CD4-positive, CD25-positive, alpha-beta regulatory T cell (primary cell): ENCODE measurements at regions not wholly inside any gene's neighbourhood (a gene's known extent, or its start where the extent isn't known, plus 50 kb on each side); places are given as distances from the start of the nearest gene placed in this dataset.

ENCODE experiments used
- ATAC-seq, 2 donors: fragments of 150-1000 bp; cut with Tn5 transposase; one replicate each; pipeline ENCODE4 v1.10.0; 2021; ENCODE audit warnings: low read depth in 2 of 2, moderate number of reproducible peaks in 2 of 2, moderate library complexity in 1 of 2
- DNase-seq, 3 donors: peaks; one replicate each; pipeline versions ENCODE4 v3.0.0 to v3.0.0-alpha.2; 2012 to 2022; ENCODE audit warnings: mixed read lengths in 1 of 3
- H3K27ac ChIP-seq: one replicate; pipeline ENCODE4 v1.7.0; 2013; ENCODE audit warnings: mild to moderate bottlenecking, low read length; ENCODE audit not compliant: insufficient read depth, poor library complexity, severe bottlenecking
- H3K27me3 ChIP-seq: one replicate; pipeline ENCODE4 v1.7.0; 2013; ENCODE audit warnings: low read length; ENCODE audit not compliant: control insufficient read depth, insufficient read depth
- H3K36me3 ChIP-seq: one replicate; pipeline ENCODE4 v1.7.0; 2013; ENCODE audit warnings: mild to moderate bottlenecking, low read length, moderate library complexity; ENCODE audit not compliant: control insufficient read depth, insufficient read depth
- H3K4me1 ChIP-seq: 2 replicates; pipeline ENCODE4 v1.7.0; 2013; ENCODE audit warnings: mild to moderate bottlenecking, low read length; ENCODE audit not compliant: insufficient read depth, control insufficient read depth, poor library complexity, severe bottlenecking
- H3K4me3 ChIP-seq: one replicate; pipeline ENCODE4 v1.7.0; 2013; ENCODE audit warnings: low read depth, mild to moderate bottlenecking, low read length, moderate library complexity
- H3K9me3 ChIP-seq, 2 experiments: 1 replicate in 1 of 2; 2 replicates in 1 of 2; pipeline ENCODE4 v1.7.0; 2013; ENCODE audit warnings: low read length in 2 of 2, mild to moderate bottlenecking in 1 of 2, moderate library complexity in 1 of 2; ENCODE audit not compliant: control insufficient read depth in 2 of 2
- H3K27ac Mint-ChIP-seq, 3 donors: one replicate each; pipeline ENCODE4 v1.8.0; 2020 to 2022; ENCODE audit warnings: mild to moderate bottlenecking in 3 of 3, mixed read lengths in 3 of 3, moderate library complexity in 2 of 3
- H3K27me3 Mint-ChIP-seq: one replicate; pipeline ENCODE4 v1.8.0; 2022; ENCODE audit warnings: mild to moderate bottlenecking, mixed read lengths
- H3K36me3 Mint-ChIP-seq: one replicate; pipeline ENCODE4 v1.8.0; 2020; ENCODE audit warnings: mixed read lengths
- H3K4me1 Mint-ChIP-seq, 4 donors: one replicate each; pipeline ENCODE4 v1.8.0; 2020 to 2022; ENCODE audit warnings: mixed read lengths in 4 of 4, mild to moderate bottlenecking in 1 of 4
- H3K4me3 Mint-ChIP-seq, 4 donors: one replicate each; pipeline ENCODE4 v1.8.0; 2020 to 2022; ENCODE audit warnings: mild to moderate bottlenecking in 4 of 4, mixed read lengths in 4 of 4, moderate library complexity in 3 of 4
- H3K9me3 Mint-ChIP-seq, 7 donors: one replicate each; pipeline ENCODE4 v1.8.0; 2020 to 2022; ENCODE audit warnings: mixed read lengths in 7 of 7, mild to moderate bottlenecking in 3 of 7, moderate library complexity in 2 of 7

- H3K36me3 Mint-ChIP-seq = no peaks in the 10 kb centered on the region
- Histone ChIP-seq H3K36me3 (no peaks in the 10 kb centered on the region), H3K27me3 (no peaks in the 10 kb centered on the region), H3K4me3 (no peak overlapping the region), H3K27ac (no peak overlapping the region), H3K4me1 (no peaks in the 10 kb centered on the region), H3K9me3 (no peaks in the 10 kb centered on the region)
- H3K27me3 Mint-ChIP-seq = no peaks in the 10 kb centered on the region
- DNase-seq = no peak
- no peak overlapping the region for H3K4me3 Mint-ChIP-seq
- H3K4me1 Mint-ChIP-seq = no peaks in the 10 kb centered on the region
- no peak for ATAC-seq
- H3K27ac Mint-ChIP-seq = no peak overlapping the region
- peaks cover 0 to 6% (median 0%) of the 10 kb centered on the region in 7 donors for H3K9me3 Mint-ChIP-seq
Observed at GRCh38 chr13:79786176-79786575, 305.2 kb downstream of the NDFIP2 start.

- Histone ChIP-seq H3K4me3 (no peak overlapping the region), H3K4me1 (no peaks in the 10 kb centered on the region), H3K9me3 (no peaks in the 10 kb centered on the region), H3K27me3 (no peaks in the 10 kb centered on the region), H3K27ac (no peak overlapping the region), H3K36me3 (no peaks in the 10 kb centered on the region)
- no peaks in the 10 kb centered on the region for H3K36me3 Mint-ChIP-seq
- H3K4me1 Mint-ChIP-seq = no peaks in the 10 kb centered on the region
- peak in 1 of 2 donors; percentile 27 for ATAC-seq
- peaks cover 0 to 2% (median 0%) of the 10 kb centered on the region in 7 donors for H3K9me3 Mint-ChIP-seq
- no peak overlapping the region for H3K4me3 Mint-ChIP-seq
- no peak overlapping the region for H3K27ac Mint-ChIP-seq
- DNase-seq = no peak
- no peaks in the 10 kb centered on the region for H3K27me3 Mint-ChIP-seq
Observed at GRCh38 chr13:79782541-79783205, 301.7 kb downstream of the NDFIP2 start.

GRCh38 chr13:79781829-79782540 lies 301.0 kb downstream of the NDFIP2 start:
- Mint-ChIP-seq H3K27me3 (no peaks in the 10 kb centered on the region), H3K4me3 (no peak overlapping the region), H3K27ac (no peak overlapping the region), H3K9me3 (peaks cover 0 to 2% (median 0%) of the 10 kb centered on the region in 7 donors), H3K4me1 (no peaks in the 10 kb centered on the region), H3K36me3 (no peaks in the 10 kb centered on the region)
- no peak overlapping the region for H3K27ac ChIP-seq
- H3K4me1 ChIP-seq = no peaks in the 10 kb centered on the region
- DNase-seq (no peak), ATAC-seq (no peak)
- no peaks in the 10 kb centered on the region for H3K36me3 ChIP-seq
- no peaks in the 10 kb centered on the region for H3K27me3 ChIP-seq
- H3K4me3 ChIP-seq = no peak overlapping the region
- H3K9me3 ChIP-seq = no peaks in the 10 kb centered on the region

GRCh38 chr13:79780240-79780639 lies 299.3 kb downstream of the NDFIP2 start:
- Mint-ChIP-seq H3K36me3 (no peaks in the 10 kb centered on the region), H3K4me3 (no peak overlapping the region), H3K9me3 (peaks cover 0 to 2% (median 0%) of the 10 kb centered on the region in 7 donors), H3K27me3 (no peaks in the 10 kb centered on the region), H3K4me1 (no peaks in the 10 kb centered on the region), H3K27ac (no peak overlapping the region)
- H3K27ac ChIP-seq = no peak overlapping the region
- no peaks in the 10 kb centered on the region for H3K4me1 ChIP-seq
- H3K9me3 ChIP-seq = no peaks in the 10 kb centered on the region
- no peaks in the 10 kb centered on the region for H3K27me3 ChIP-seq
- ATAC-seq (no peak), DNase-seq (no peak)
- no peak overlapping the region for H3K4me3 ChIP-seq
- H3K36me3 ChIP-seq = no peaks in the 10 kb centered on the region

GRCh38 chr13:79779761-79780160 lies 298.8 kb downstream of the NDFIP2 start:
- H3K9me3 Mint-ChIP-seq = peaks cover 0 to 2% (median 0%) of the 10 kb centered on the region in 7 donors
- no peak overlapping the region for H3K4me3 Mint-ChIP-seq
- Histone ChIP-seq H3K36me3 (no peaks in the 10 kb centered on the region), H3K9me3 (no peaks in the 10 kb centered on the region), H3K27me3 (no peaks in the 10 kb centered on the region), H3K27ac (no peak overlapping the region), H3K4me3 (no peak overlapping the region), H3K4me1 (no peaks in the 10 kb centered on the region)
- H3K27me3 Mint-ChIP-seq = no peaks in the 10 kb centered on the region
- DNase-seq (no peak), ATAC-seq (no peak)
- no peaks in the 10 kb centered on the region for H3K36me3 Mint-ChIP-seq
- no peak overlapping the region for H3K27ac Mint-ChIP-seq
- H3K4me1 Mint-ChIP-seq = no peaks in the 10 kb centered on the region

- H3K4me3 Mint-ChIP-seq = no peak overlapping the region
- Histone ChIP-seq H3K4me3 (no peak overlapping the region), H3K27ac (no peak overlapping the region), H3K9me3 (no peaks in the 10 kb centered on the region), H3K36me3 (no peaks in the 10 kb centered on the region), H3K27me3 (no peaks in the 10 kb centered on the region), H3K4me1 (no peaks in the 10 kb centered on the region)
- no peaks in the 10 kb centered on the region for H3K4me1 Mint-ChIP-seq
- DNase-seq (no peak), ATAC-seq (no peak)
- no peaks in the 10 kb centered on the region for H3K27me3 Mint-ChIP-seq
- H3K9me3 Mint-ChIP-seq = peaks cover 0 to 2% (median 0%) of the 10 kb centered on the region in 7 donors
- no peak overlapping the region for H3K27ac Mint-ChIP-seq
- no peaks in the 10 kb centered on the region for H3K36me3 Mint-ChIP-seq
Observed at GRCh38 chr13:79778741-79779460, 297.9 kb downstream of the NDFIP2 start.

- no peaks in the 10 kb centered on the region for H3K27me3 Mint-ChIP-seq
- Histone ChIP-seq H3K4me3 (no peak overlapping the region), H3K27me3 (no peaks in the 10 kb centered on the region), H3K27ac (no peak overlapping the region), H3K4me1 (no peaks in the 10 kb centered on the region), H3K36me3 (no peaks in the 10 kb centered on the region), H3K9me3 (no peaks in the 10 kb centered on the region)
- no peak for DNase-seq
- H3K36me3 Mint-ChIP-seq = no peaks in the 10 kb centered on the region
- H3K27ac Mint-ChIP-seq = no peak overlapping the region
- H3K4me1 Mint-ChIP-seq = no peaks in the 10 kb centered on the region
- no peak for ATAC-seq
- H3K9me3 Mint-ChIP-seq = peaks cover 0 to 2% (median 0%) of the 10 kb centered on the region in 7 donors
- no peak overlapping the region for H3K4me3 Mint-ChIP-seq
Observed at GRCh38 chr13:79777504-79777903, 296.5 kb downstream of the NDFIP2 start.
